PC-9 (cell line): ENCODE measurements at regions not wholly inside any gene's neighbourhood (a gene's known extent, or its start where the extent isn't known, plus 50 kb on each side); places are given as distances from the start of the nearest gene placed in this dataset.

Experiments
- BruUV-seq: library from RNA; stranded (reverse); fragments of 400-500 nt; replicated peaks from 2 replicates; lab custom pipeline; 2021; lab: Mats Ljungman, UMichigan
- CTCF ChIA-PET: fragments of 300-600 bp; sonication (Branson Sonifier 250); formaldehyde crosslinking; loops from one replicate; lab custom pipeline; 2022; ENCODE audit warnings: antibody characterized with exemption; lab: Charles Lee
- POLR2A ChIA-PET: fragments of 300-600 bp; sonication (Branson Sonifier 250); formaldehyde crosslinking; loops from one replicate; lab custom pipeline; 2022; ENCODE audit warnings: antibody characterized with exemption; ENCODE audit not compliant: unreplicated experiment; lab: Charles Lee
- DNase-seq, 2 experiments: peaks; one replicate each; pipeline versions ENCODE4 v3.0.0 to v3.0.0-alpha.2; 2015 to 2022; ENCODE audit warnings: mixed read lengths in 1 of 2
- H2AFZ ChIP-seq: fragments of 200-600 bp; sonication (generic); 2 replicates; pipeline ENCODE4 v1.8.1; 2017; ENCODE audit warnings: antibody characterized with exemption
- H3F3A ChIP-seq: fragments of 200-600 bp; sonication (generic); 2 replicates; pipeline ENCODE4 v1.8.1; 2017; ENCODE audit warnings: antibody characterized with exemption, mild to moderate bottlenecking, low read depth; ENCODE audit not compliant: insufficient read depth
- H3K27ac ChIP-seq: fragments of 200-600 bp; sonication (generic); 2 replicates; pipeline ENCODE4 v1.6.1; 2016; ENCODE audit warnings: mixed run types
- H3K27me3 ChIP-seq: fragments of 200-600 bp; sonication (generic); 2 replicates; pipeline ENCODE4 v1.6.1; 2016; ENCODE audit warnings: low read depth, mixed run types; ENCODE audit not compliant: insufficient read depth
- H3K36me3 ChIP-seq: fragments of 200-600 bp; sonication (generic); 2 replicates; pipeline ENCODE4 v1.6.1; 2016; ENCODE audit warnings: low read depth, mixed run types
- H3K4me1 ChIP-seq: fragments of 200-600 bp; sonication (generic); replicated peaks from 2 replicates; pipeline ENCODE4 v1.6.1; 2016; ENCODE audit warnings: mixed run types; ENCODE audit not compliant: insufficient read depth
- H3K4me2 ChIP-seq: fragments of 200-600 bp; sonication (generic); 2 replicates; pipeline ENCODE4 v1.6.1; 2017; ENCODE audit warnings: mixed run types
- H3K4me3 ChIP-seq: fragments of 200-600 bp; sonication (generic); 2 replicates; pipeline ENCODE4 v1.6.1; 2016; ENCODE audit warnings: mixed run types
- H3K79me2 ChIP-seq: fragments of 200-600 bp; sonication (generic); 2 replicates; pipeline ENCODE4 v1.6.1; 2017; ENCODE audit warnings: low read depth, mixed run types
- H3K9me2 ChIP-seq: fragments of 200-600 bp; sonication (generic); 2 replicates; pipeline ENCODE4 v1.8.1; 2017; ENCODE audit warnings: mild to moderate bottlenecking; ENCODE audit not compliant: insufficient read depth
- H3K9me3 ChIP-seq: fragments of 200-600 bp; sonication (generic); 2 replicates; pipeline ENCODE4 v1.8.1; 2016; ENCODE audit warnings: low read depth; ENCODE audit not compliant: insufficient read depth
- H4K20me1 ChIP-seq: fragments of 200-600 bp; sonication (generic); 2 replicates; pipeline ENCODE4 v1.8.1; 2017; ENCODE audit not compliant: insufficient read depth
- CTCF ChIP-seq: fragments of 200-600 bp; sonication (generic); conservative IDR thresholded peaks from 2 replicates; pipeline ENCODE4 v1.6.1; 2017; ENCODE audit warnings: mixed run types, antibody characterized with exemption, mild to moderate bottlenecking, moderate library complexity
- EZH2 ChIP-seq: fragments of 200-600 bp; sonication (generic); IDR thresholded peaks from 2 replicates; pipeline ENCODE4 v1.8.0; 2017; ENCODE audit warnings: antibody characterized with exemption, low read depth
- intact Hi-C: fragments of 100-400 bp; cut with micrococcal nuclease; formaldehyde crosslinking; loops from one replicate; pipeline ENCODE4 v1.10.0; 2022; ENCODE audit not compliant: unreplicated experiment

- H4K20me1 ChIP-seq = no peaks in the 10 kb centered on the region
- no peak for DNase-seq
- no peaks in the 10 kb centered on the region for H3K4me1 ChIP-seq
- ChIA-PET CTCF (no interaction called here), POLR2A (no interaction called here)
- H2AFZ ChIP-seq = no peak overlapping the region
- H3K27ac ChIP-seq = no peak overlapping the region
- H3K9me2 ChIP-seq = no peaks in the 10 kb centered on the region
- no peaks in the 10 kb centered on the region for H3F3A ChIP-seq
- no peak for TF ChIP-seq EZH2
- TF ChIP-seq CTCF = no peak
- H3K79me2 ChIP-seq = no peaks in the 10 kb centered on the region
- no peaks in the 10 kb centered on the region for H3K27me3 ChIP-seq
- H3K4me3 ChIP-seq = no peak overlapping the region
- no peaks in the 10 kb centered on the region for H3K36me3 ChIP-seq
- H3K9me3 ChIP-seq = no peaks in the 10 kb centered on the region
- BruUV-seq = no TSS peak
- no peak overlapping the region for H3K4me2 ChIP-seq
- intact Hi-C loops = no loop called here
Observed at GRCh38 chr4:187767158-187767557, 228.4 kb upstream of the ZFP42 start.

- DNase-seq = no peak
- Histone ChIP-seq H3K27me3 (no peaks in the 10 kb centered on the region), H3K4me2 (no peak overlapping the region), H4K20me1 (no peaks in the 10 kb centered on the region), H3K9me2 (no peaks in the 10 kb centered on the region), H3K4me1 (no peaks in the 10 kb centered on the region), H3K9me3 (no peaks in the 10 kb centered on the region), H3K4me3 (no peak overlapping the region), H3K36me3 (no peaks in the 10 kb centered on the region), H3K79me2 (no peaks in the 10 kb centered on the region), H3K27ac (no peak overlapping the region), H3F3A (no peaks in the 10 kb centered on the region), H2AFZ (no peak overlapping the region)
- ChIA-PET CTCF (no interaction called here), POLR2A (no interaction called here)
- intact Hi-C loops = no loop called here
- BruUV-seq = no TSS peak
- TF ChIP-seq EZH2 = no peak
- TF ChIP-seq CTCF = no peak
Observed at GRCh38 chr4:187767687-187768086, 227.9 kb upstream of the ZFP42 start.

- Histone ChIP-seq H3K4me1 (no peaks in the 10 kb centered on the region), H3K79me2 (no peaks in the 10 kb centered on the region), H3F3A (no peaks in the 10 kb centered on the region), H2AFZ (no peak overlapping the region), H3K9me3 (no peaks in the 10 kb centered on the region), H3K4me2 (no peak overlapping the region), H3K27ac (no peak overlapping the region), H3K36me3 (no peaks in the 10 kb centered on the region), H3K4me3 (no peak overlapping the region), H3K27me3 (no peaks in the 10 kb centered on the region), H3K9me2 (no peaks in the 10 kb centered on the region), H4K20me1 (no peaks in the 10 kb centered on the region)
- TF ChIP-seq EZH2 (no peak), CTCF (no peak)
- ChIA-PET CTCF (no interaction called here), POLR2A (no interaction called here)
- no peak for DNase-seq
- BruUV-seq = no TSS peak
- intact Hi-C loops = no loop called here
Observed at GRCh38 chr4:187770345-187770744, 225.2 kb upstream of the ZFP42 start.
